ENCODE measurements at regions not wholly inside any gene's neighbourhood (a gene's known extent, or its start where the extent isn't known, plus 50 kb on each side); places are given as distances from the start of the nearest gene placed in this dataset.

GRCh38 chr17:71110326-71110725 is 941.0 kb downstream of the KCNJ2 start:
- no peak for FAIRE-seq

GRCh38 chr17:71111460-71111859 is 942.1 kb downstream of the KCNJ2 start:
- FAIRE-seq: no peak

- no peak for FAIRE-seq
These were observed 942.6 kb downstream of the KCNJ2 start for GRCh38 chr17:71111934-71112333.

- no peak for FAIRE-seq
These were observed 944.0 kb downstream of the KCNJ2 start for GRCh38 chr17:71113347-71113746.

- FAIRE-seq: no peak
These were observed 945.8 kb downstream of the KCNJ2 start for GRCh38 chr17:71114911-71115668.

- no peak for FAIRE-seq
These were observed 946.3 kb downstream of the KCNJ2 start for GRCh38 chr17:71115669-71115972.

GRCh38 chr17:71117466-71117865 is 948.1 kb downstream of the KCNJ2 start:
- no peak for FAIRE-seq

GRCh38 chr17:71118039-71118438 is 948.7 kb downstream of the KCNJ2 start:
- FAIRE-seq: no peak

GRCh38 chr17:71127416-71127815 is 958.1 kb downstream of the KCNJ2 start:
- no peak for FAIRE-seq

GRCh38 chr17:71142333-71142732 is 973.0 kb downstream of the KCNJ2 start:
- FAIRE-seq: no peak

- no peak for FAIRE-seq
These were observed 975.3 kb upstream of the SOX9 start for GRCh38 chr17:71145486-71145885.

- no peak for FAIRE-seq
These were observed 972.9 kb upstream of the SOX9 start for GRCh38 chr17:71147906-71148305.

GRCh38 chr17:71149607-71150006 is 971.2 kb upstream of the SOX9 start:
- no peak for FAIRE-seq

- FAIRE-seq: no peak
These were observed 963.5 kb upstream of the SOX9 start for GRCh38 chr17:71157297-71157696.

GRCh38 chr17:71158437-71158836 is 962.4 kb upstream of the SOX9 start:
- no peak for FAIRE-seq

- no peak for FAIRE-seq
These were observed 957.6 kb upstream of the SOX9 start for GRCh38 chr17:71163121-71163812.

GRCh38 chr17:71163813-71164122 is 957.1 kb upstream of the SOX9 start:
- no peak for FAIRE-seq

GRCh38 chr17:71164561-71164960 is 956.3 kb upstream of the SOX9 start:
- no peak for FAIRE-seq

- no peak for FAIRE-seq
These were observed 954.5 kb upstream of the SOX9 start for GRCh38 chr17:71166311-71166710.

GRCh38 chr17:71168053-71168741 is 952.6 kb upstream of the SOX9 start:
- no peak for FAIRE-seq

- FAIRE-seq: no peak
These were observed 950.8 kb upstream of the SOX9 start for GRCh38 chr17:71170070-71170469.

- FAIRE-seq: no peak
These were observed 949.5 kb upstream of the SOX9 start for GRCh38 chr17:71171270-71171669.

- FAIRE-seq: no peak
These were observed 946.8 kb upstream of the SOX9 start for GRCh38 chr17:71173991-71174390.

- FAIRE-seq: no peak
These were observed 944.5 kb upstream of the SOX9 start for GRCh38 chr17:71176331-71176730.
